ENCODE measurements at regions not wholly inside any gene's neighbourhood (a gene's known extent, or its start where the extent isn't known, plus 50 kb on each side); places are given as distances from the start of the nearest gene placed in this dataset.

- Histone ChIP-seq H3K9ac (ENCODE audit: insufficient read length) (no peak overlapping the region), H3K9me3 (ENCODE audit: low read depth, low read length) (no peaks in the 10 kb centered on the region), H3K4me3 (no peak overlapping the region), H3K27ac (no peak overlapping the region), H3K36me3 (ENCODE audit: insufficient read depth, low read length) (no peaks in the 10 kb centered on the region)
- no peak for DNase-seq (ENCODE audit: low read depth, low spot score)
- TF ChIP-seq POLR2AphosphoS5 (IDR thresholded peaks at IDR 0.05; ENCODE audit: borderline replicate concordance, low read depth, low read length) (no peak), FOXP2 (optimal IDR thresholded peaks at IDR 0.05; ENCODE audit: control extremely low read depth, extremely low read length, insufficient read depth) (no peak), EZH2 (IDR thresholded peaks at IDR 0.05) (no peak)
Observed at GRCh38 chr4:157787618-157788017, 385.2 kb downstream of the GASK1B start.

GRCh38 chr4:157781361-157781760, 391.5 kb downstream of the GASK1B start:
- no peak for TF ChIP-seq POLR2AphosphoS5 (IDR thresholded peaks at IDR 0.05; ENCODE audit: borderline replicate concordance, low read depth, low read length)
- TF ChIP-seq FOXP2 (optimal IDR thresholded peaks at IDR 0.05; ENCODE audit: control extremely low read depth, extremely low read length, insufficient read depth) = no peak
- no peak for TF ChIP-seq EZH2 (IDR thresholded peaks at IDR 0.05)
- no peak for DNase-seq (ENCODE audit: low read depth, low spot score)
- Histone ChIP-seq H3K4me3 (no peak overlapping the region), H3K36me3 (ENCODE audit: insufficient read depth, low read length) (no peaks in the 10 kb centered on the region), H3K27ac (no peak overlapping the region), H3K9ac (ENCODE audit: insufficient read length) (no peak overlapping the region), H3K9me3 (ENCODE audit: low read depth, low read length) (no peaks in the 10 kb centered on the region)

- no peaks in the 10 kb centered on the region for H3K36me3 ChIP-seq (ENCODE audit: insufficient read depth, low read length)
- TF ChIP-seq FOXP2 (optimal IDR thresholded peaks at IDR 0.05; ENCODE audit: control extremely low read depth, extremely low read length, insufficient read depth) (no peak), EZH2 (IDR thresholded peaks at IDR 0.05) (no peak), POLR2AphosphoS5 (IDR thresholded peaks at IDR 0.05; ENCODE audit: borderline replicate concordance, low read depth, low read length) (no peak)
- no peaks in the 10 kb centered on the region for H3K9me3 ChIP-seq (ENCODE audit: low read depth, low read length)
- no peak overlapping the region for H3K9ac ChIP-seq (ENCODE audit: insufficient read length)
- H3K27ac ChIP-seq = no peak overlapping the region
- H3K4me3 ChIP-seq = no peak overlapping the region
- DNase-seq (ENCODE audit: low read depth, low spot score) = no peak
Observed at GRCh38 chr4:157779081-157779480, 393.7 kb downstream of the GASK1B start.

GRCh38 chr4:157776930-157777528, 395.8 kb downstream of the GASK1B start:
- Histone ChIP-seq H3K4me3 (no peak overlapping the region), H3K9me3 (ENCODE audit: low read depth, low read length) (no peaks in the 10 kb centered on the region), H3K36me3 (ENCODE audit: insufficient read depth, low read length) (no peaks in the 10 kb centered on the region), H3K27ac (no peak overlapping the region), H3K9ac (ENCODE audit: insufficient read length) (no peak overlapping the region)
- TF ChIP-seq FOXP2 (optimal IDR thresholded peaks at IDR 0.05; ENCODE audit: control extremely low read depth, extremely low read length, insufficient read depth) = no peak
- TF ChIP-seq POLR2AphosphoS5 (IDR thresholded peaks at IDR 0.05; ENCODE audit: borderline replicate concordance, low read depth, low read length) = no peak
- no peak for TF ChIP-seq EZH2 (IDR thresholded peaks at IDR 0.05)
- DNase-seq (ENCODE audit: low read depth, low spot score) = no peak

- Histone ChIP-seq H3K36me3 (ENCODE audit: insufficient read depth, low read length) (no peaks in the 10 kb centered on the region), H3K4me3 (no peak overlapping the region), H3K27ac (no peak overlapping the region), H3K9ac (ENCODE audit: insufficient read length) (no peak overlapping the region), H3K9me3 (ENCODE audit: low read depth, low read length) (no peaks in the 10 kb centered on the region)
- TF ChIP-seq EZH2 (IDR thresholded peaks at IDR 0.05) (no peak), FOXP2 (optimal IDR thresholded peaks at IDR 0.05; ENCODE audit: control extremely low read depth, extremely low read length, insufficient read depth) (no peak), POLR2AphosphoS5 (IDR thresholded peaks at IDR 0.05; ENCODE audit: borderline replicate concordance, low read depth, low read length) (no peak)
- DNase-seq (ENCODE audit: low read depth, low spot score) = no peak
Observed at GRCh38 chr4:157775971-157776370, 396.9 kb downstream of the GASK1B start.

GRCh38 chr4:157772907-157773306, 399.9 kb downstream of the GASK1B start:
- no peak for DNase-seq (ENCODE audit: low read depth, low spot score)
- TF ChIP-seq EZH2 (IDR thresholded peaks at IDR 0.05) (no peak), FOXP2 (optimal IDR thresholded peaks at IDR 0.05; ENCODE audit: control extremely low read depth, extremely low read length, insufficient read depth) (no peak), POLR2AphosphoS5 (IDR thresholded peaks at IDR 0.05; ENCODE audit: borderline replicate concordance, low read depth, low read length) (no peak)
- no peak overlapping the region for H3K9ac ChIP-seq (ENCODE audit: insufficient read length)
- H3K4me3 ChIP-seq = no peak overlapping the region
- H3K36me3 ChIP-seq (ENCODE audit: insufficient read depth, low read length) = no peaks in the 10 kb centered on the region
- no peak overlapping the region for H3K27ac ChIP-seq
- H3K9me3 ChIP-seq (ENCODE audit: low read depth, low read length) = no peaks in the 10 kb centered on the region

- no peak overlapping the region for H3K27ac ChIP-seq
- no peak overlapping the region for H3K9ac ChIP-seq (ENCODE audit: insufficient read length)
- TF ChIP-seq FOXP2 (optimal IDR thresholded peaks at IDR 0.05; ENCODE audit: control extremely low read depth, extremely low read length, insufficient read depth) = no peak
- no peak for TF ChIP-seq EZH2 (IDR thresholded peaks at IDR 0.05)
- no peak for TF ChIP-seq POLR2AphosphoS5 (IDR thresholded peaks at IDR 0.05; ENCODE audit: borderline replicate concordance, low read depth, low read length)
- DNase-seq (ENCODE audit: low read depth, low spot score) = no peak
- H3K36me3 ChIP-seq (ENCODE audit: insufficient read depth, low read length) = no peaks in the 10 kb centered on the region
- no peaks in the 10 kb centered on the region for H3K9me3 ChIP-seq (ENCODE audit: low read depth, low read length)
- no peak overlapping the region for H3K4me3 ChIP-seq
Observed at GRCh38 chr4:157768419-157768818, 404.4 kb downstream of the GASK1B start.

- Histone ChIP-seq H3K9me3 (ENCODE audit: low read depth, low read length) (no peaks in the 10 kb centered on the region), H3K4me3 (no peak overlapping the region), H3K36me3 (ENCODE audit: insufficient read depth, low read length) (no peaks in the 10 kb centered on the region), H3K27ac (no peak overlapping the region), H3K9ac (ENCODE audit: insufficient read length) (no peak overlapping the region)
- no peak for DNase-seq (ENCODE audit: low read depth, low spot score)
- TF ChIP-seq POLR2AphosphoS5 (IDR thresholded peaks at IDR 0.05; ENCODE audit: borderline replicate concordance, low read depth, low read length) (no peak), FOXP2 (optimal IDR thresholded peaks at IDR 0.05; ENCODE audit: control extremely low read depth, extremely low read length, insufficient read depth) (no peak), EZH2 (IDR thresholded peaks at IDR 0.05) (no peak)
Observed at GRCh38 chr4:157763490-157763889, 409.3 kb downstream of the GASK1B start.

- no peak for DNase-seq (ENCODE audit: low read depth, low spot score)
- no peaks in the 10 kb centered on the region for H3K36me3 ChIP-seq (ENCODE audit: insufficient read depth, low read length)
- H3K4me3 ChIP-seq = no peak overlapping the region
- TF ChIP-seq EZH2 (IDR thresholded peaks at IDR 0.05) = no peak
- TF ChIP-seq FOXP2 (optimal IDR thresholded peaks at IDR 0.05; ENCODE audit: control extremely low read depth, extremely low read length, insufficient read depth) = no peak
- no peak for TF ChIP-seq POLR2AphosphoS5 (IDR thresholded peaks at IDR 0.05; ENCODE audit: borderline replicate concordance, low read depth, low read length)
- no peak overlapping the region for H3K9ac ChIP-seq (ENCODE audit: insufficient read length)
- no peaks in the 10 kb centered on the region for H3K9me3 ChIP-seq (ENCODE audit: low read depth, low read length)
- H3K27ac ChIP-seq = no peak overlapping the region
Observed at GRCh38 chr4:157754410-157754809, 418.4 kb downstream of the GASK1B start.

All from SK-N-MC (cell line).